Activated CD8-positive, alpha-beta memory T cell treated with anti-CD3 and anti-CD28 coated beads, Interleukin-2, amount 50 U/mL, for 4 hours (primary cell): ENCODE measurements at regions not wholly inside any gene's neighbourhood (a gene's known extent, or its start where the extent isn't known, plus 50 kb on each side); places are given as distances from the start of the nearest gene placed in this dataset.

Source experiments
- DNase-seq: peaks from one replicate; pipeline ENCODE4 v3.0.0-alpha.2; 2020

- DNase-seq, result no peak
Observed at GRCh38 chr6:14442242-14442641, 324.7 kb downstream of the CD83 start.

- no peak for DNase-seq
Observed at GRCh38 chr6:14443629-14444268, 326.2 kb downstream of the CD83 start.

- no peak for DNase-seq
Observed at GRCh38 chr6:14444295-14444972, 326.9 kb downstream of the CD83 start.

DNA sequence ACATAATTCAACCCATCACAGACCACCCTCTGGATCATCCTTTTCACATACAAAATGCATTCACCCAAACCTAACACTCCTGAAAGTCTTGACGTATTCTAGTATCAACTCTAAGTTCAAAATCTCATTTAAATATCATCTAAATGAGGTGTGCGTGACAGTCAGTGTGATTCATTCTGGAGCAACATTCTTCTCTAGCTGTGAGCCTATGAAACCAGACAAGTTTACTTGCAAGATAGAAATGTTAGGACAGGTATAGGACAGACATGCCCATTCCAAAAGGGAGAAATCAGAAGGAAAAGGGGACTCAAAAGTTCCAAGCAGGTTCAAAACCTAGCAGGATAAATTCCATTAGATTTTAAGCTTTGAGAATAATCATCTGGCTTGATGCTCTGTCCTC, 329.7 kb downstream of the CD83 start:
- no peak for DNase-seq

- no peak for DNase-seq
Observed at GRCh38 chr6:14448246-14448645, 330.7 kb downstream of the CD83 start.

- no peak for DNase-seq
Observed at GRCh38 chr6:14450133-14450504, 332.5 kb downstream of the CD83 start.

DNA sequence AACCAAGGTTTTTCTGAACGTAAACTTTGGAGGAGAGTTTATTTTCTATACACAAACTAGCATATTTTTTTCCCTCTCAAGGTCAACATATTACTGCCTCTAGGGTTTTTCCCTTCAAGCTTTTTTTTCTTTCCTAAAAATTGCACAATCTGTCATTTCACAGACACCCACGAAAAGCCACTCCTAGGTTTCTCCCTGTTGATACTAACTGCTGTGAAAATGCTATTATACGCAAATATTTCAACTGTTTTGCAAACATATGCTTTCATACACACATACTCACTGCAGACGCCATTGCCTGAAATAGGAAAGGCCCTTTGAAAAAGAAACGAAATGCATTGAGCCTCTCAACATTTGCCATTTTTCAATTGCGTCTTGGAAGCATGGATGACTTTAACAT, 333.0 kb downstream of the CD83 start:
- no peak for DNase-seq

- no peak for DNase-seq
Observed at GRCh38 chr6:14451594-14452374, 334.2 kb downstream of the CD83 start.

GRCh38 chr6:14452567-14453527, 335.3 kb downstream of the CD83 start:
- DNase-seq, result peak; percentile 45

DNA sequence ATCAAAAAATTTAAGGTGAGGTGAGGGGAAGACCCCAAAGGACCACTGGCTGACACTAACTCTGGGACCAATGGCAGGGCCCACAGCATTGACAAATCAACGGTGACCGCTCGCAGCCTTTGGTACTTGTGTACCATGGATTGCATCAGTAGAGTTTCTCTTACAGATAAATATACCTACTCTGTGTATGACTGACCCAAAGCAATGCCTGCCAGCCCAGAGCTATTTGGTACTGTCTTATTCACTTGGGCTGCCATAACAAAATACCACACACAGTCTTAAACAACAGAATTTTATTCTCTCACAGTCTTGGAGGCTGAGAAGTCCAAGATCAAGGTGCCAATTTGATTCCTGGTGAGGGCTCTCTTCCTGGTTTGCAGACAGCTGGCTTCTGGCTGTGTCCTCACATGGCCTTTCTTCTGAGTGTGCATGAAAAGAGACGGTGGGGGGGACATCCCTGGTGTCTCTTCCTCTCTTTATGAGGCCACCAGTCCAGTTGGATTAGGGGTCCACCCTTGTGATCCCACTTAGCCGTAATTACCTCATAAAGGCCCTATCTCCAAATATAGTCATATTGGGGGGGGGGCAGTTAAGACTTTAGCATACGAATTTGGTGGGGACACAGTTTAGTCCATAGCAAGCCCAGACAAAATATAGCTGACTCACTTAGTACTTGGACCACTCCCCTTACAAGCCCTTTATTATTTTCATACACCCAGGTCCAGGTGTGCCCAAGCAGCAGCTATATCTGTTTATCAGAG, 336.3 kb downstream of the CD83 start:
- no peak for DNase-seq

DNA sequence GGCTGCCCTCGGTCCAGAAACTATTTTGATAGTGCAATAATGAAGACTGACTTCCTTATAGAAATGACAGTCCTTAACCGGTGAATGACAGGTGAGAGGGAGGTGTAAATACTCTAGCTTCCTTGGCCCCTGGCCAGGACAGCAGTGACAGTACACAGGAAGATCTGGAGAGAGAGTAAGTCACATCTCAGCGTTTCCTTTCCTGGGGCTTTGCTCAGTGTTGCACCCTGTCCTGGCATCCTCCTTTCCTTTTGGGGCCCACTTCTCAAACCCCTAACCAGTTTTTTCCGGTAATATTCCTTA, 336.9 kb downstream of the CD83 start:
- DNase-seq, result peak; percentile 40

DNA sequence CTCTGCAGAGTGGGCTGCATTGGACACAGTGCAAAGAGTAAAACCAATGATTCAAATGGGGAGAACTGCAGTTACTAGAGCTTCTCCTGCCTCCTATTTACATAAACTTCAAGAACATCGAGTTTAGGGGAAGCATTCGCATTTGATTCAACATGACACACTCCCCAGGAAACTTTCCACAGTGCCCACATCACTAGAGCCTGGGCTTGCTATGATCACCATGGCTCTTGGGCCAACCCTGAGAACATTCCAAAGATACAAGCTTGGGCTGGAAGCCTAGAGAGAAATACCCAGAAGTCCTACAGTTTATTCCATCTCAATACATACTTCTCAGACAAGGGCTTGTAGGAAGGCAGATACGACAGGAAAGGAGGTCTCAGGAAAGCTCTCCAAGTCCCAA, 337.9 kb downstream of the CD83 start:
- DNase-seq, result no peak

DNA sequence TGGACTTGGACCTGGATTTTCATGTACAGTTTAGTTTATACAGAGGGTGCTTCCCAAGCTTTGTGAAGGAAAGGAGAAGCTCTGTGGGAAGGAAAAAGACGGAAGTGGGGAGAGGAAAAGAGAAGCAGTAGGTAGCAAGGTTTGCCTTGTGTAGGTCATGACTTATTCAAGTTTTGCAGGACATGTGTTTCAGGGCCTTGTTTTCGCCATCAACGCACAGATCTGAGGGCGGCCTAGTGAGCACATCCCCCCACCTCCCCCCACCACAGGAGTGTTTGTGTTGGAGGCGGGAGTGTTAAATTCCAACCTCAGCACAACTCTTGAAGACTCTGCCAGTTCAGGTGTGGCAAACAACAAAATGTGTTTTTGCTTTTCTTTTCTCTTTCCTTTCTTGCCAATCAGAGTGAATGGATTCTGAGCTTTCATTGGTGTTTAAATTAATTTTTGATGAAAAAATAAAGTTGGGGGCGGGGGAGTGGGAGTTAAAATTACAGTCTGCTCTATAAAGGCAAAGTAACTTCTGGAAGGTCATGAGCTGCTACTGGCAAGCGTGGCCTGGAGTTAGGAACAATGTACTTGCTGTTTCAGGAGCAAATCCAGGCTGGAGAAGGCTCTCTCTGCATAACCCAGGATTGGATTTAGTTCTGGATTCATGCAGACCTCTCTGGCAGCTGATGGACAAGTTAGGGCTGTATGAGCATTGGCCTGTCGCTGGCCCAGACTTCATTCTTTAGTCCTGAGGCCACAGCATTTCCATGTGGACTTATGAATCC, 338.5 kb downstream of the CD83 start:
- no peak for DNase-seq

- DNase-seq, result no peak
Observed at GRCh38 chr6:14456941-14457340, 339.4 kb downstream of the CD83 start.

DNA sequence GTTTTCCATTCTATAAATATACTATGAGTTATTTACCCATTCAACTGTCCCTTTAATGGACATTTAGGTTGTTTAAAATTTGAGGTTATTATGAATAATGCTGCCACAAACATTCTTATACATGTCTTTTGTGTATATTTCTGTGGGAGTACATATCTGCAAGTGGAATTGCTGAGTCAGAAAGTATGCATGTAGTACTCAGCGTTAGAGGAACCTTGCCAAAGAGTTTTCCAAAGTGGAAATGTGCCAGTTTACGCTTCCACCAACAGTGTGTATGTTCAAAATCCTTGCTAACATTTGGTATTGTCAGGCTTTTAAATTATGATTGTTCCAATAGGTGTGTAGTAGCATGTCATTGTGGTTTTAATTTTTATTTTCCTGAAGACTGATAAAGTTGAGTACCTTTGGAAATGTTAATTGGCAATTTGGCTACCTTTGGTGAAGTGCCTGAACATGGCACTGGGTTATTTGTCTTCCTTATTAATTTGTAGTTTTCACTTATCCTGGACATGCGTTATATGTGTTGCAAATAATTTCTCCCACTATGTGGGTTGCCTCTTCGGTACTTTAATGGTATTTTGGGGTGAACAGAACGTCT, 341.2 kb downstream of the CD83 start:
- no peak for DNase-seq

DNA sequence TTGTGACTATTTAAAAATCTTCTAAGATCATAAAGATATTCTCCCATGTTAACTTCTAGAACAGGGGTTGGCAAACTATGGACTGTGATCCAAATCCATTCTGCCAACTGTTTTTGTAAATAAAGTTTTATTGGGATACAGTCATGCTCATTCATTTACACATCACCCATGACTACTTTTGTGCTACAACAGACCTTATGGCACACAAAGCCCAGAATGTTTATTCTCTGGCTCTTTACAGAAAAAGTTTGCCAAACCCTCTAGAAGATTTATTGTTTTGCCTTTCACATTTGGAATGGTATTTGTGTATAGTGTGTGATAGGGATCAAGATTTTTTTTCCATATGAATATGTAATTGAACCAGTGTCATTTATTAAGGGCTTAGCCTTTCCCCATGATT, 341.7 kb downstream of the CD83 start:
- DNase-seq, result no peak

GRCh38 chr6:14460556-14460955, 343.0 kb downstream of the CD83 start:
- no peak for DNase-seq

DNA sequence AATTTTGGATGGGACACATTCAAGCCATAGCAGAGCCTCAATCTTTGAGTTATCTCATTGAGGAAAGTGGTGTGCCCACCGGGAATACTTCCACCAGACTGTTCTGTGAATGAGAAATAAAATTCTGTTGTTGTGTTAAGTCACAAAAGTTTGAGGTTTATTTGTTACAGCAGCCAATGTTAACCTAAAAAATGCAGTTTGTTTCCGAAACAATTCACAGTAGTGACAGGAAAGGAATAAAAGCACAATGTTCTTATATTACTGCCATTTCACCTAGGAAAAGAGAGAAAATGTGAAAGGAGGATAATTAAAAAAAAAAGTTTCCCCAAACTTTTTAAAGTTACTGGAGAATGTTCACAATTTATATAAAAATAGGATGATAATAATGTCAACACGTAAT, 344.6 kb downstream of the CD83 start:
- DNase-seq, result no peak

- DNase-seq, result no peak
Observed at GRCh38 chr6:14462566-14462965, 345.0 kb downstream of the CD83 start.

- no peak for DNase-seq
Observed at GRCh38 chr6:14463110-14463509, 345.5 kb downstream of the CD83 start.

- no peak for DNase-seq
Observed at GRCh38 chr6:14464055-14464454, 346.5 kb downstream of the CD83 start.
